HG02678 (cell line): ENCODE measurements at regions not wholly inside any gene's neighbourhood (a gene's known extent, or its start where the extent isn't known, plus 50 kb on each side); places are given as distances from the start of the nearest gene placed in this dataset.
A peak's percentile ranks its signal among the peaks of the same experiment; 100 is the strongest.
"Not testable (repeated sequence)": the region's sequence is repeated elsewhere in the genome, so short reads cannot be mapped to it uniquely, and the experiment has no call there.

ENCODE experiments used
- ATAC-seq: cut with Tn5 transposase; IDR thresholded peaks from one replicate; pipeline ENCODE4 v1.9.1; 2021; ENCODE audit warnings: mild to moderate bottlenecking, moderate library complexity; ENCODE audit not compliant: unreplicated experiment

GRCh38 chr9:41643571-41644279, 454.6 kb upstream of the ZNG1F start:
- peak; percentile 100 for ATAC-seq

GRCh38 chr9:41633726-41634125, 444.6 kb upstream of the ZNG1F start:
- not testable (repeated sequence) for ATAC-seq

- not testable (repeated sequence) for ATAC-seq
Measured at GRCh38 chr9:41623666-41624065, 434.5 kb upstream of the ZNG1F start.

- ATAC-seq: not testable (repeated sequence)
Measured at GRCh38 chr9:41619254-41619653, 430.1 kb upstream of the ZNG1F start.

GRCh38 chr9:41606961-41607547, 417.9 kb upstream of the ZNG1F start:
- not testable (repeated sequence) for ATAC-seq

- ATAC-seq: not testable (repeated sequence)
Measured at GRCh38 chr9:41565572-41565971, 376.5 kb upstream of the ZNG1F start.
